NB4 (cell line): ENCODE measurements at regions not wholly inside any gene's neighbourhood (a gene's known extent, or its start where the extent isn't known, plus 50 kb on each side); places are given as distances from the start of the nearest gene placed in this dataset.

Experiments used
- DNase-seq: peaks from one replicate; pipeline ENCODE4 v3.0.0; 2010; ENCODE audit warnings: low read depth
- H3K4me3 ChIP-seq: one replicate; pipeline ENCODE4 v1.5.1; 2011; ENCODE audit warnings: mild to moderate bottlenecking, low read depth, low read length, moderate library complexity
- CTCF ChIP-seq: IDR thresholded peaks from one replicate; pipeline ENCODE4 v1.5.1; 2012; ENCODE audit warnings: low read depth, low read length
- MAX ChIP-seq: IDR thresholded peaks from 2 replicates; pipeline ENCODE4 v1.6.1; 2011; ENCODE audit warnings: low read depth, low read length
- MYC ChIP-seq: IDR thresholded peaks from 2 replicates; pipeline ENCODE4 v1.6.1; 2011; ENCODE audit warnings: low read depth, low read length
- POLR2A ChIP-seq: IDR thresholded peaks from 2 replicates; pipeline ENCODE4 v1.6.1; 2011; ENCODE audit warnings: mild to moderate bottlenecking; ENCODE audit not compliant: insufficient read length; ENCODE audit errors: extremely low read depth

GRCh38 chr13:97866346-97866745 is 87.1 kb upstream of the IPO5 start:
- no peak for TF ChIP-seq POLR2A
- TF ChIP-seq MAX = no peak
- TF ChIP-seq CTCF = no peak
- TF ChIP-seq MYC = no peak
- no peak for DNase-seq
- no peak overlapping the region for H3K4me3 ChIP-seq

DNA sequence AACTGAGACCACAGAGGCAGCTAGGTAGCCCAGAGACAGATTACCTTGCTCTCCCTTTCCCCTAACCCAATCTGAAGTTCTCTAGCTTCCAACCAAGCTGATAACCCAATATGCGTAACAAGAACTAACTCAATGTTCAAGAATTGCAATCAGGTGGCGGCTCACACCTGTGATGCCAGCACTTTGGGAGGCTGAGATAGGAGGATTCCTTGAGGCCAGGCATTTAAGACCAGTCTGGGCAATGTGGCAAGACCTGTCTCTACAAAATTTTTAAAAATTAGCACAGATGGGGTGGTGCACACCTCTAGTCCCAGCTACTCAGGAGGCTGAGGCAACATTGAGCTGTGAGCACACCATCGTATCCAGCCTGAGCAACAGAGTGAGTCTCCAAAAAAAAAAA is 86.7 kb upstream of the IPO5 start:
- no peak for DNase-seq
- no peak for TF ChIP-seq MYC
- TF ChIP-seq CTCF = no peak
- no peak overlapping the region for H3K4me3 ChIP-seq

GRCh38 chr13:97873398-97873797 is 80.1 kb upstream of the IPO5 start:
- TF ChIP-seq MAX (no peak), CTCF (no peak), MYC (no peak), POLR2A (no peak)
- DNase-seq = no peak
- no peak overlapping the region for H3K4me3 ChIP-seq

DNA sequence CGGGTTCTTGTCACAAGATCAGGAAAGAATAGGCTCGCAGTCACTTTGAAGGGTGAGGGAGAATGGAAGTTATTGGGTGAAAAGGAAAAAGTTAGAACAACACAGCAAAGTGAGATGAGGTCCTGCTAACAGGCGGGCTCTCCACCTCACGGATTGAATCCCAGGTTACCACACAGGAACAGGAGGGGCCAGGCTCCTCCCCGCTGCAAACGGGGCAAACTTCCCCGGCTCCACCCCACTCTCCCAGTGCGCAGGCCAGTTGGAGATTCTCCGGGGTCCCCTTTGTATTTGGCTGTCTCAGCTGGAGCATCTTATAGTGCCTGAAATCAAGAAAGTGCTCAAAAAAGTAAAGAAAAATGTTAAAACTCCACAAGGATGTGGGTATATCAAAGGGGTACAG is 78.3 kb upstream of the IPO5 start:
- DNase-seq = no peak
- TF ChIP-seq MYC = no peak
- TF ChIP-seq CTCF = no peak
- TF ChIP-seq POLR2A = no peak
- no peak for TF ChIP-seq MAX
- no peak overlapping the region for H3K4me3 ChIP-seq

DNA sequence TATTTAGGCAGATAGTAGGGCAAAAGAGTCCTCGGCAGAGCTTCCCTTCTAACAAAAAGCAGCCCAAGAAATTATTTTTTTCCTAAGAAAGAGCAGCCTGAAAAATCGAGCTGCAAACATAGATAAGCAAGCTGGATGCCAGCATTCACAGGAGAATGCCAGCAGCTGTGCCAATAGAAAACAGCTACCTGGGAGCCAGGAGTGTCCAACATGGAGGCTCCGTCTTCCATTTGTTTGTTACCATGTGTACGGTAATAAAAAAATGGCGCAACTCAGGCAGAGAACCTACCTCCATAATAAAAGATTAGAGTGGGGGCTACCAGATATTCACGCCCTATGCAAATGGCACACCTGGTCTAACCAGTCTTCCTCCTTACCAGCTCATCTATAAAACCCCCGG is 77.6 kb upstream of the IPO5 start:
- no peak for TF ChIP-seq CTCF
- no peak for TF ChIP-seq MYC
- no peak for TF ChIP-seq MAX
- no peak for TF ChIP-seq POLR2A
- no peak overlapping the region for H3K4me3 ChIP-seq

GRCh38 chr13:97878431-97879375 is 74.8 kb upstream of the IPO5 start:
- no peak overlapping the region for H3K4me3 ChIP-seq
- TF ChIP-seq MYC = no peak
- no peak for TF ChIP-seq MAX
- no peak for DNase-seq

More for the DNA sequence above, 77.6 kb upstream of the IPO5 start:
- DNase-seq = no peak
